ENCODE measurements at regions not wholly inside any gene's neighbourhood (a gene's known extent, or its start where the extent isn't known, plus 50 kb on each side); places are given as distances from the start of the nearest gene placed in this dataset.

- TF ChIP-seq, protein P1, sequence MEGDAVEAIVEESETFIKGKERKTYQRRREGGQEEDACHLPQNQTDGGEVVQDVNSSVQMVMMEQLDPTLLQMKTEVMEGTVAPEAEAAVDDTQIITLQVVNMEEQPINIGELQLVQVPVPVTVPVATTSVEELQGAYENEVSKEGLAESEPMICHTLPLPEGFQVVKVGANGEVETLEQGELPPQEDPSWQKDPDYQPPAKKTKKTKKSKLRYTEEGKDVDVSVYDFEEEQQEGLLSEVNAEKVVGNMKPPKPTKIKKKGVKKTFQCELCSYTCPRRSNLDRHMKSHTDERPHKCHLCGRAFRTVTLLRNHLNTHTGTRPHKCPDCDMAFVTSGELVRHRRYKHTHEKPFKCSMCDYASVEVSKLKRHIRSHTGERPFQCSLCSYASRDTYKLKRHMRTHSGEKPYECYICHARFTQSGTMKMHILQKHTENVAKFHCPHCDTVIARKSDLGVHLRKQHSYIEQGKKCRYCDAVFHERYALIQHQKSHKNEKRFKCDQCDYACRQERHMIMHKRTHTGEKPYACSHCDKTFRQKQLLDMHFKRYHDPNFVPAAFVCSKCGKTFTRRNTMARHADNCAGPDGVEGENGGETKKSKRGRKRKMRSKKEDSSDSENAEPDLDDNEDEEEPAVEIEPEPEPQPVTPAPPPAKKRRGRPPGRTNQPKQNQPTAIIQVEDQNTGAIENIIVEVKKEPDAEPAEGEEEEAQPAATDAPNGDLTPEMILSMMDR (IDR thresholded peaks at IDR 0.05) = no peak
- TF ChIP-seq NR3C1 (CRISPR knock-in tag; conservative IDR thresholded peaks at IDR 0.05; ENCODE audit: low read depth) (no peak), ERG (CRISPR knock-in tag; IDR thresholded peaks at IDR 0.05) (no peak), ZSCAN18 (CRISPR knock-in tag; IDR thresholded peaks at IDR 0.05) (no peak), ZNF232 (CRISPR knock-in tag; IDR thresholded peaks at IDR 0.05) (no peak), NR2C2 (CRISPR knock-in tag; IDR thresholded peaks at IDR 0.05) (no peak), ETV6 (CRISPR knock-in tag; IDR thresholded peaks at IDR 0.05) (no peak), ZNF512 (CRISPR knock-in tag; IDR thresholded peaks at IDR 0.05; ENCODE audit: borderline replicate concordance) (no peak), MLX (CRISPR knock-in tag; IDR thresholded peaks at IDR 0.05) (no peak), ZNF423 (CRISPR knock-in tag; IDR thresholded peaks at IDR 0.05) (no peak), FOXK1 (CRISPR knock-in tag; IDR thresholded peaks at IDR 0.05) (no peak)
Observed at GRCh38 chr13:109517517-109517916, 268.9 kb downstream of the IRS2 start.
